ENCODE measurements at regions not wholly inside any gene's neighbourhood (a gene's known extent, or its start where the extent isn't known, plus 50 kb on each side); places are given as distances from the start of the nearest gene placed in this dataset.

- CTCF ChIA-PET: interaction anchor here (1.2 kb wide), 1 partner anchor 85 kb away, joined by 4 read pairs; no protein-coding TSS in a partner anchor
- no peak for DNase-seq (ENCODE audit: low read depth, low spot score)
- POLR2A ChIA-PET: no interaction called here
Observed at GRCh38 chr6:18681832-18682503, 294.8 kb downstream of the RNF144B start.

GRCh38 chr6:18684343-18684742 is 297.2 kb downstream of the RNF144B start:
- POLR2A ChIA-PET: no interaction called here
- CTCF ChIA-PET: no interaction called here
- H3K4me3 ChIP-seq (ENCODE audit: low read depth, low read length): no peak overlapping the region
- no peak for DNase-seq (ENCODE audit: low read depth, low spot score)
- no peak for TF ChIP-seq CTCF (IDR thresholded peaks at IDR 0.05; ENCODE audit: insufficient read depth, low read length, missing control alignments)

More at GRCh38 chr6:18681832-18682503, 294.8 kb downstream of the RNF144B start:
- TF ChIP-seq CTCF (IDR thresholded peaks at IDR 0.05; ENCODE audit: insufficient read depth, low read length, missing control alignments): no peak
- no peak overlapping the region for H3K4me3 ChIP-seq (ENCODE audit: low read depth, low read length)

GRCh38 chr6:18692929-18693685 is 306.0 kb downstream of the RNF144B start:
- DNase-seq (ENCODE audit: low read depth, low spot score): no peak
- no peak overlapping the region for H3K4me3 ChIP-seq (ENCODE audit: low read depth, low read length)
- ChIA-PET POLR2A (no interaction called here), CTCF (no interaction called here)
- no peak for TF ChIP-seq CTCF (IDR thresholded peaks at IDR 0.05; ENCODE audit: insufficient read depth, low read length, missing control alignments)

GRCh38 chr6:18693881-18694280 is 306.7 kb downstream of the RNF144B start:
- DNase-seq (ENCODE audit: low read depth, low spot score): no peak
- no peak overlapping the region for H3K4me3 ChIP-seq (ENCODE audit: low read depth, low read length)
- POLR2A ChIA-PET: no interaction called here
- TF ChIP-seq CTCF (IDR thresholded peaks at IDR 0.05; ENCODE audit: insufficient read depth, low read length, missing control alignments): no peak
- CTCF ChIA-PET: no interaction called here

GRCh38 chr6:18703546-18703945 is 316.4 kb downstream of the RNF144B start:
- no peak for DNase-seq (ENCODE audit: low read depth, low spot score)
- H3K4me3 ChIP-seq (ENCODE audit: low read depth, low read length): no peak overlapping the region
- no peak for TF ChIP-seq CTCF (IDR thresholded peaks at IDR 0.05; ENCODE audit: insufficient read depth, low read length, missing control alignments)
- POLR2A ChIA-PET: no interaction called here
- CTCF ChIA-PET: no interaction called here

GRCh38 chr6:18707714-18708439 is 320.7 kb downstream of the RNF144B start:
- DNase-seq (ENCODE audit: low read depth, low spot score): no peak
- CTCF ChIA-PET: no interaction called here
- no peak overlapping the region for H3K4me3 ChIP-seq (ENCODE audit: low read depth, low read length)
- no peak for TF ChIP-seq CTCF (IDR thresholded peaks at IDR 0.05; ENCODE audit: insufficient read depth, low read length, missing control alignments)
- POLR2A ChIA-PET: no interaction called here

Data from AG04449 (cell line).